ENCODE measurements at regions not wholly inside any gene's neighbourhood (a gene's known extent, or its start where the extent isn't known, plus 50 kb on each side); places are given as distances from the start of the nearest gene placed in this dataset.

DNA sequence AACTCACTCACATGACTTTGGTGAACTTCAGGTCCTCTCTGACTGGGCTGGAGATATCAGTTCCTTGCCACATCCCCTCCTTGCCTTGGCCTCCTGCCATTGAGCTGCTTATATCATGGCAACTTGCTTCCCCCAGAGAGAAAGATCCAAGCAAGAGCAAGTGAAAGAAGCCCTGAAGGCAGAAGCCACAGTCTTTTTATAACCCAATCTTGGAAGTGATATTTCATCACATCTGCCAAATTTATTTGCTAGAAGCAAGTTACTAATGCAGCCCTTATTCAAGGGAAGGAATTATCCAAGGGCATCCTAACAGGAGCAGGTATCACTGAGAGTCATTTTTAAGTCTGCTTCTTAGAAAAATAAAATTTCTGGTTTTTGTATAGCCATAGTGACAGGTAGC is 127.8 kb downstream of the SLC38A4 start:
- TF ChIP-seq POLR2A (IDR thresholded peaks at IDR 0.05): no peak
- TF ChIP-seq, protein P1, sequence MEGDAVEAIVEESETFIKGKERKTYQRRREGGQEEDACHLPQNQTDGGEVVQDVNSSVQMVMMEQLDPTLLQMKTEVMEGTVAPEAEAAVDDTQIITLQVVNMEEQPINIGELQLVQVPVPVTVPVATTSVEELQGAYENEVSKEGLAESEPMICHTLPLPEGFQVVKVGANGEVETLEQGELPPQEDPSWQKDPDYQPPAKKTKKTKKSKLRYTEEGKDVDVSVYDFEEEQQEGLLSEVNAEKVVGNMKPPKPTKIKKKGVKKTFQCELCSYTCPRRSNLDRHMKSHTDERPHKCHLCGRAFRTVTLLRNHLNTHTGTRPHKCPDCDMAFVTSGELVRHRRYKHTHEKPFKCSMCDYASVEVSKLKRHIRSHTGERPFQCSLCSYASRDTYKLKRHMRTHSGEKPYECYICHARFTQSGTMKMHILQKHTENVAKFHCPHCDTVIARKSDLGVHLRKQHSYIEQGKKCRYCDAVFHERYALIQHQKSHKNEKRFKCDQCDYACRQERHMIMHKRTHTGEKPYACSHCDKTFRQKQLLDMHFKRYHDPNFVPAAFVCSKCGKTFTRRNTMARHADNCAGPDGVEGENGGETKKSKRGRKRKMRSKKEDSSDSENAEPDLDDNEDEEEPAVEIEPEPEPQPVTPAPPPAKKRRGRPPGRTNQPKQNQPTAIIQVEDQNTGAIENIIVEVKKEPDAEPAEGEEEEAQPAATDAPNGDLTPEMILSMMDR (IDR thresholded peaks at IDR 0.05): no peak
